Thyroid gland (tissue), 4 donors: ENCODE measurements at regions not wholly inside any gene's neighbourhood (a gene's known extent, or its start where the extent isn't known, plus 50 kb on each side); places are given as distances from the start of the nearest gene placed in this dataset.

ENCODE experiments used
- POLR2A ChIP-seq, 2 donors: fragments of 450-650 bp; IDR thresholded peaks; one replicate each; pipeline ENCODE4 v1.6.1; 2017; ENCODE audit warnings: antibody characterized with exemption in 2 of 2, mild to moderate bottlenecking in 2 of 2, moderate library complexity in 1 of 2
- TF ChIP-seq, protein P1 (sequence below), 6 experiments: fragments of 200-600 bp in 3 of 6; fragments of 450-650 bp in 3 of 6; sonication (generic) in 3 of 6; IDR thresholded peaks; one replicate each; pipeline ENCODE4 v1.5.1; 2016 to 2019; ENCODE audit warnings: antibody characterized with exemption in 6 of 6, mild to moderate bottlenecking in 2 of 6, inconsistent platforms in 1 of 6, moderate library complexity in 1 of 6

- TF ChIP-seq, protein P1, sequence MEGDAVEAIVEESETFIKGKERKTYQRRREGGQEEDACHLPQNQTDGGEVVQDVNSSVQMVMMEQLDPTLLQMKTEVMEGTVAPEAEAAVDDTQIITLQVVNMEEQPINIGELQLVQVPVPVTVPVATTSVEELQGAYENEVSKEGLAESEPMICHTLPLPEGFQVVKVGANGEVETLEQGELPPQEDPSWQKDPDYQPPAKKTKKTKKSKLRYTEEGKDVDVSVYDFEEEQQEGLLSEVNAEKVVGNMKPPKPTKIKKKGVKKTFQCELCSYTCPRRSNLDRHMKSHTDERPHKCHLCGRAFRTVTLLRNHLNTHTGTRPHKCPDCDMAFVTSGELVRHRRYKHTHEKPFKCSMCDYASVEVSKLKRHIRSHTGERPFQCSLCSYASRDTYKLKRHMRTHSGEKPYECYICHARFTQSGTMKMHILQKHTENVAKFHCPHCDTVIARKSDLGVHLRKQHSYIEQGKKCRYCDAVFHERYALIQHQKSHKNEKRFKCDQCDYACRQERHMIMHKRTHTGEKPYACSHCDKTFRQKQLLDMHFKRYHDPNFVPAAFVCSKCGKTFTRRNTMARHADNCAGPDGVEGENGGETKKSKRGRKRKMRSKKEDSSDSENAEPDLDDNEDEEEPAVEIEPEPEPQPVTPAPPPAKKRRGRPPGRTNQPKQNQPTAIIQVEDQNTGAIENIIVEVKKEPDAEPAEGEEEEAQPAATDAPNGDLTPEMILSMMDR (IDR thresholded peaks at IDR 0.05) = no peak
- no peak for TF ChIP-seq POLR2A (IDR thresholded peaks at IDR 0.05)
These were observed 253.3 kb upstream of the EPHA5 start for GRCh38 chr4:65923616-65924015.
